Stimulated activated CD8-positive, alpha-beta memory T cell treated with anti-CD3 and anti-CD28 coated beads, Interleukin-7, amount 100 ng/mL, for 4 hours (primary cell): ENCODE measurements at regions not wholly inside any gene's neighbourhood (a gene's known extent, or its start where the extent isn't known, plus 50 kb on each side); places are given as distances from the start of the nearest gene placed in this dataset.
A peak's percentile ranks its signal among the peaks of the same experiment; 100 is the strongest.
"Not testable (repeated sequence)": the region's sequence is repeated elsewhere in the genome, so short reads cannot be mapped to it uniquely, and the experiment has no call there.

Experiments used
- DNase-seq, 2 donors: peaks; one replicate each; pipeline ENCODE4 v3.0.0-alpha.2; 2020; ENCODE audit warnings: low read depth in 2 of 2

- no peak for DNase-seq
Observed at GRCh38 chr20:1754306-1754705, 96.7 kb upstream of the SIRPG start.

- DNase-seq: no peak
Observed at GRCh38 chr20:1752045-1752444, 94.5 kb upstream of the SIRPG start.

GRCh38 chr20:1748777-1749176 is 91.2 kb upstream of the SIRPG start:
- DNase-seq: no peak

- DNase-seq: no peak
Observed at GRCh38 chr20:1747953-1748577, 90.5 kb upstream of the SIRPG start.

- DNase-seq: not testable (repeated sequence)
Observed at GRCh38 chr20:1742049-1742434, 84.5 kb upstream of the SIRPG start.

- DNase-seq: no peak
Observed at GRCh38 chr20:1741309-1742048, 83.9 kb upstream of the SIRPG start.

- no peak for DNase-seq
Observed at GRCh38 chr20:1737134-1737533, 79.6 kb upstream of the SIRPG start.

- DNase-seq: no peak
Observed at GRCh38 chr20:1735417-1736089, 78.0 kb upstream of the SIRPG start.

GRCh38 chr20:1734269-1734858 is 76.8 kb upstream of the SIRPG start:
- DNase-seq: peak in 1 of 2 donors; percentile 10

GRCh38 chr20:1731828-1732375 is 74.3 kb upstream of the SIRPG start:
- peak; percentile 17 to 31 for DNase-seq

- DNase-seq: not testable (repeated sequence)
Observed at GRCh38 chr20:1730981-1731711, 73.6 kb upstream of the SIRPG start.

GRCh38 chr20:1727303-1727702 is 69.7 kb upstream of the SIRPG start:
- not testable (repeated sequence) for DNase-seq

GRCh38 chr20:1724901-1725300 is 67.3 kb upstream of the SIRPG start:
- DNase-seq: no peak

- no peak for DNase-seq
Observed at GRCh38 chr20:1722513-1723050, 65.0 kb upstream of the SIRPG start.

- DNase-seq: no peak
Observed at GRCh38 chr20:1721687-1722512, 64.3 kb upstream of the SIRPG start.

GRCh38 chr20:1720845-1721475 is 63.4 kb upstream of the SIRPG start:
- no peak for DNase-seq

- no peak for DNase-seq
Observed at GRCh38 chr20:1720226-1720625, 62.6 kb upstream of the SIRPG start.

- DNase-seq: no peak
Observed at GRCh38 chr20:1718604-1719384, 61.2 kb upstream of the SIRPG start.
